Peyer's patch (tissue), 4 donors: ENCODE measurements at regions not wholly inside any gene's neighbourhood (a gene's known extent, or its start where the extent isn't known, plus 50 kb on each side); places are given as distances from the start of the nearest gene placed in this dataset.

Experiments used
- DNase-seq, 3 donors: peaks; one replicate each; pipeline ENCODE4 v3.0.0-alpha.2; 2017 to 2019
- H3K27ac ChIP-seq, 4 donors: fragments of 200-600 bp; sonication (generic); one replicate each; pipeline ENCODE4 v1.5.1; 2016 to 2019
- H3K27me3 ChIP-seq, 2 donors: fragments of 200-600 bp; sonication (generic); one replicate each; pipeline ENCODE4 v1.5.1; 2019
- H3K36me3 ChIP-seq, 3 donors: fragments of 200-600 bp; sonication (generic); one replicate each; pipeline ENCODE4 v1.5.1; 2016 to 2019
- H3K4me1 ChIP-seq, 4 donors: fragments of 200-600 bp; sonication (generic); one replicate each; pipeline ENCODE4 v1.5.1; 2016 to 2019
- H3K4me3 ChIP-seq, 4 donors: fragments of 200-600 bp; sonication (generic); 1 replicate in 3 of 4; 2 replicates in 1 of 4; pipeline ENCODE4 v1.5.1; 2016 to 2019; ENCODE audit warnings: mild to moderate bottlenecking in 1 of 4
- H3K9me3 ChIP-seq, 4 donors: fragments of 200-600 bp; sonication (generic); one replicate each; pipeline ENCODE4 v1.5.1; 2016 to 2019; ENCODE audit warnings: mild to moderate bottlenecking in 1 of 4
- POLR2A ChIP-seq, 2 donors: fragments of 450-650 bp; IDR thresholded peaks; one replicate each; pipeline ENCODE4 v1.5.1; 2017; ENCODE audit warnings: antibody characterized with exemption in 2 of 2, mild to moderate bottlenecking in 2 of 2, moderate library complexity in 2 of 2
- TF ChIP-seq, protein P1 (sequence below), 6 experiments: fragments of 450-650 bp in 4 of 6; fragments of 200-600 bp in 2 of 6; sonication (generic) in 1 of 6; IDR thresholded peaks; one replicate each; pipeline ENCODE4 v1.5.1; 2017 to 2019; ENCODE audit warnings: antibody characterized with exemption in 6 of 6, mild to moderate bottlenecking in 3 of 6, moderate library complexity in 1 of 6

GRCh38 chr1:59077466-59078069 lies 219.3 kb upstream of the FGGY start:
- H3K27ac ChIP-seq, result no peak overlapping the region
- no peaks in the 10 kb centered on the region for H3K9me3 ChIP-seq
- no peaks in the 10 kb centered on the region for H3K36me3 ChIP-seq
- no peak for TF ChIP-seq POLR2A (IDR thresholded peaks at IDR 0.05)
- TF ChIP-seq, protein P1, sequence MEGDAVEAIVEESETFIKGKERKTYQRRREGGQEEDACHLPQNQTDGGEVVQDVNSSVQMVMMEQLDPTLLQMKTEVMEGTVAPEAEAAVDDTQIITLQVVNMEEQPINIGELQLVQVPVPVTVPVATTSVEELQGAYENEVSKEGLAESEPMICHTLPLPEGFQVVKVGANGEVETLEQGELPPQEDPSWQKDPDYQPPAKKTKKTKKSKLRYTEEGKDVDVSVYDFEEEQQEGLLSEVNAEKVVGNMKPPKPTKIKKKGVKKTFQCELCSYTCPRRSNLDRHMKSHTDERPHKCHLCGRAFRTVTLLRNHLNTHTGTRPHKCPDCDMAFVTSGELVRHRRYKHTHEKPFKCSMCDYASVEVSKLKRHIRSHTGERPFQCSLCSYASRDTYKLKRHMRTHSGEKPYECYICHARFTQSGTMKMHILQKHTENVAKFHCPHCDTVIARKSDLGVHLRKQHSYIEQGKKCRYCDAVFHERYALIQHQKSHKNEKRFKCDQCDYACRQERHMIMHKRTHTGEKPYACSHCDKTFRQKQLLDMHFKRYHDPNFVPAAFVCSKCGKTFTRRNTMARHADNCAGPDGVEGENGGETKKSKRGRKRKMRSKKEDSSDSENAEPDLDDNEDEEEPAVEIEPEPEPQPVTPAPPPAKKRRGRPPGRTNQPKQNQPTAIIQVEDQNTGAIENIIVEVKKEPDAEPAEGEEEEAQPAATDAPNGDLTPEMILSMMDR (IDR thresholded peaks at IDR 0.05), result no peak
- H3K4me1 ChIP-seq, result peaks cover 0 to 9% (median 1%) of the 10 kb centered on the region in 4 donors
- no peaks in the 10 kb centered on the region for H3K27me3 ChIP-seq
- H3K4me3 ChIP-seq, result no peak overlapping the region
- no peak for DNase-seq

DNA sequence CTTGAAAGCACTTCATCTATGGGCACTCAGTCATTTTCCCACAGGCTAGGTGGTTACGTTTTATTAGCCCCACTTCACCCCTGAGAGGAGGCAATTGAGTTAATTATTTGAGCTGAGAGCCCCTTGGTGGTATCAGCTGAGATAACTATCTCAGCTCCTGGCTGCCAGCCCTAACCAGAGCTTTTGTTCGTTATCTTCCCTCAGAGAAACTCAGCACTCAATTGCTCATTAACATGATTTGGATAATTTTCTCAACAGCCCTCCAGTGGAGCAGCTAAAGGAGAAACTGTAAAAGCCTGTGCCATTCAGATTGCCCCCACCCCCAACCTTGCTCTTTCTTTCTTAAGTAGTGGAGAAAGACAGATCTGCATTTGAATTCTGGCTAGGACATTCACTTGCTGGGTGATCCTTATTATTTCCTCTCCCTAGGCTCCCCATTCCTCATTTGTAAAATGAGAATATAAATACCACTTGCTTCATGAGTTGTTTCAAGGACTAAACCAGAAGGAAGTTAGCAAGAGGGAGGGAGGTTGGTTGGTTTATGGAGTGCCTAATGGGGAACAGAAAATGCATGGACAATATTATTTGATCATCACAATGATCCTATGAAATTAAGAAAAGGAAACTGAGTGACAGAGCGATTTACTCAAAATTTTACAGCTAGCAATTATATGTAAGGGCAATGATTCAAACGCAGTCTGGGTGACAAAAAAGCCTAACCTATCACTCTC lies 218.7 kb upstream of the FGGY start:
- Histone ChIP-seq H3K9me3 (no peaks in the 10 kb centered on the region), H3K4me3 (no peak overlapping the region), H3K4me1 (peaks cover 0 to 9% (median 0%) of the 10 kb centered on the region in 4 donors), H3K27me3 (no peaks in the 10 kb centered on the region), H3K27ac (no peak overlapping the region), H3K36me3 (no peaks in the 10 kb centered on the region)
- TF ChIP-seq, protein P1 (IDR thresholded peaks at IDR 0.05), result no peak
- TF ChIP-seq POLR2A (IDR thresholded peaks at IDR 0.05), result no peak
- no peak for DNase-seq

- Histone ChIP-seq H3K27me3 (no peaks in the 10 kb centered on the region), H3K36me3 (no peaks in the 10 kb centered on the region), H3K4me3 (no peak overlapping the region), H3K9me3 (no peaks in the 10 kb centered on the region), H3K27ac (no peak overlapping the region), H3K4me1 (peaks cover 0 to 9% (median 0%) of the 10 kb centered on the region in 4 donors)
- DNase-seq, result no peak
- TF ChIP-seq, protein P1 (IDR thresholded peaks at IDR 0.05), result no peak
- no peak for TF ChIP-seq POLR2A (IDR thresholded peaks at IDR 0.05)
Measured at GRCh38 chr1:59078866-59079265, 218.0 kb upstream of the FGGY start.

DNA sequence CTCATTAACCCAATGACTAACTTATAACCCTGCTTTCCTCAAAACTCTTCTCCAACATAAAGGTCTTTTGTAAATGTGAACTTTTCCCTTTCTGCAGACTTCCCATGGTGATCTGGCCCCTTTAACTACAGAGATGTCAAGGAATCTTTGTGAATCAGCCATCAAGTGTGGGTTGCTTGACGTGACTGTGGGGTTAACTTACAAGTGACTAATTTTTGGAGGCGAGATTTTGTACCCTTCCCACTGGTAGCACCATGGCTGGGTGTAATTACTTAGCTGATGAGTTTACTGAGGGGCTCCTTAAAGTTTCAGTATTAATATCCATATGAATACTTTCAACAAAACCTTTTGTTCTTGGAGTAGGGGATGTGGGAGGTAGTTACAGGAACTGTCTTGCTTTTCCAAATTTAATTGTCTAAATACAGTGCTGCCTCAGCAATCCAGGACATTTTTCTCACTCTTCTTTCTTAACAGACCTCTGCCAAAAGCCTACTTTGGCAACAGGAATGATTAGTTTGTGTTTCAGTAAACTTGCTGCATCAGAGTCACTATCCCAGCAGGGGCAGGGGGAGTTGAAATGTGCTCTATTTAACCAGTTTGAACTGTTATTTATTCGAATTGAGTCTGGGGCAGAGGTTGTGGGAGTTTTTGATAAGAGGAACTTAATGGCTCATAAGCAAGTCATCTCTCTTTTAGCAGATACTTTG lies 217.3 kb upstream of the FGGY start:
- no peaks in the 10 kb centered on the region for H3K9me3 ChIP-seq
- H3K27ac ChIP-seq, result no peak overlapping the region
- H3K4me3 ChIP-seq, result no peak overlapping the region
- TF ChIP-seq, protein P1 (IDR thresholded peaks at IDR 0.05), result no peak
- TF ChIP-seq POLR2A (IDR thresholded peaks at IDR 0.05), result no peak
- H3K27me3 ChIP-seq, result no peaks in the 10 kb centered on the region
- H3K4me1 ChIP-seq, result peaks cover 0 to 13% (median 0%) of the 10 kb centered on the region in 4 donors
- no peaks in the 10 kb centered on the region for H3K36me3 ChIP-seq
- no peak for DNase-seq

DNA sequence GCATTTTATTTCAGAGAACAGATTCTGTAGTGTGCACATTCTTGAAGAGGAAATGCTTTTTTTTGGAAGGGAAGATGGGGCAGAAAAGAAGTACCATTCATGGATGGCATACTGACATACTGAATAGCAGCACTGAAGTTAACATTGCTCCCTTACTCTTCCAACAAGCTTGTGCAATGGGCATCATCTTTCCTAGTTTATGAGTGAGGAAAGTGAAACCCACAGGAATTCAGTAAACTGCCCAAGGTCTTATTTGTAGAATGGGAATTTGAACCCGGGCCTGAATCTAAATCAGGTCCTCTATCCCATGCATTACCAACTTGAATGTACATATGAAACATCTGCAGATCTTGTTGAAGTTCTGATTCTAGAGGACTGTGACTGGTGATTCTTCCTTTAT lies 215.7 kb upstream of the FGGY start:
- Histone ChIP-seq H3K27me3 (no peaks in the 10 kb centered on the region), H3K4me3 (no peak overlapping the region)
- no peak for TF ChIP-seq POLR2A (IDR thresholded peaks at IDR 0.05)
- TF ChIP-seq, protein P1 (IDR thresholded peaks at IDR 0.05), result no peak

More for the DNA sequence above, 215.7 kb upstream of the FGGY start:
- no peaks in the 10 kb centered on the region for H3K9me3 ChIP-seq
- no peaks in the 10 kb centered on the region for H3K36me3 ChIP-seq
- peaks cover 0 to 13% (median 0%) of the 10 kb centered on the region in 4 donors for H3K4me1 ChIP-seq
- H3K27ac ChIP-seq, result no peak overlapping the region
- no peak for DNase-seq
